ENCODE measurements at regions not wholly inside any gene's neighbourhood (a gene's known extent, or its start where the extent isn't known, plus 50 kb on each side); places are given as distances from the start of the nearest gene placed in this dataset.

- peaks cover 0 to 27% (median 0%) of the 10 kb centered on the region in 4 donors for H3K4me1 ChIP-seq
- WGBS, 2 donors: 38 to 57% methylated on average over 1 of the region's 1 CpG
- TF ChIP-seq POLR2A (IDR thresholded peaks at IDR 0.05) (no peak), CTCF (IDR thresholded peaks at IDR 0.05) (no peak), EP300 (IDR thresholded peaks at IDR 0.05) (peak in 1 of 2 donors; percentile 22)
These were observed 175.1 kb upstream of the KBTBD8 start for GRCh38 chr3:66823009-66823397.

GRCh38 chr3:66823532-66823931 lies 174.6 kb upstream of the KBTBD8 start:
- no peaks in the 10 kb centered on the region for H3K9me3 ChIP-seq
- no peak for DNase-seq (ENCODE audit: low spot score in 2 of 2)
- WGBS, 2 donors: 81 to 88% methylated on average over 7 of the region's 7 CpGs

More at GRCh38 chr3:66823009-66823397, 175.1 kb upstream of the KBTBD8 start:
- Histone ChIP-seq H3K36me3 (no peaks in the 10 kb centered on the region), H3K4me3 (no peak overlapping the region), H3K27ac (no peak overlapping the region), H3K27me3 (no peaks in the 10 kb centered on the region), H3K9me3 (no peaks in the 10 kb centered on the region)
- DNase-seq (ENCODE audit: low spot score in 2 of 2): no peak

GRCh38 chr3:66825375-66825774 lies 172.7 kb upstream of the KBTBD8 start:
- no peak overlapping the region for H3K4me3 ChIP-seq
- WGBS, 2 donors: 92 to 97% methylated on average over 4 of the region's 4 CpGs
- no peaks in the 10 kb centered on the region for H3K36me3 ChIP-seq
- peaks cover 0 to 19% (median 0%) of the 10 kb centered on the region in 4 donors for H3K4me1 ChIP-seq
- no peaks in the 10 kb centered on the region for H3K9me3 ChIP-seq
- H3K27me3 ChIP-seq: no peaks in the 10 kb centered on the region
- TF ChIP-seq EP300 (IDR thresholded peaks at IDR 0.05) (no peak), POLR2A (IDR thresholded peaks at IDR 0.05) (no peak)
- no peak overlapping the region for H3K27ac ChIP-seq
- no peak for DNase-seq (ENCODE audit: low spot score in 2 of 2)

More at GRCh38 chr3:66823532-66823931, 174.6 kb upstream of the KBTBD8 start:
- Histone ChIP-seq H3K27ac (no peak overlapping the region), H3K4me1 (peaks cover 0 to 23% (median 0%) of the 10 kb centered on the region in 4 donors), H3K27me3 (no peaks in the 10 kb centered on the region), H3K4me3 (no peak overlapping the region), H3K36me3 (no peaks in the 10 kb centered on the region)
- TF ChIP-seq POLR2A (IDR thresholded peaks at IDR 0.05) (no peak), CTCF (IDR thresholded peaks at IDR 0.05) (no peak), EP300 (IDR thresholded peaks at IDR 0.05) (no peak)

GRCh38 chr3:66827726-66828125 lies 170.4 kb upstream of the KBTBD8 start:
- Histone ChIP-seq H3K36me3 (no peaks in the 10 kb centered on the region), H3K9me3 (peaks cover 0 to 5% (median 0%) of the 10 kb centered on the region in 4 donors), H3K27me3 (no peaks in the 10 kb centered on the region), H3K4me3 (no peak overlapping the region), H3K27ac (no peak overlapping the region), H3K4me1 (no peaks in the 10 kb centered on the region)
- DNase-seq (ENCODE audit: low spot score in 2 of 2): no peak
- 91 to 94% methylated on average over 6 of the region's 6 CpGs for WGBS, 2 donors
- no peak for TF ChIP-seq EP300 (IDR thresholded peaks at IDR 0.05)
- TF ChIP-seq CTCF (IDR thresholded peaks at IDR 0.05): no peak
- TF ChIP-seq POLR2A (IDR thresholded peaks at IDR 0.05): no peak

- 71 to 80% methylated on average over 1 of the region's 1 CpG for WGBS, 2 donors
- Histone ChIP-seq H3K27ac (no peak overlapping the region), H3K4me1 (no peaks in the 10 kb centered on the region), H3K4me3 (no peak overlapping the region), H3K27me3 (no peaks in the 10 kb centered on the region), H3K36me3 (no peaks in the 10 kb centered on the region), H3K9me3 (peaks cover 0 to 5% (median 0%) of the 10 kb centered on the region in 4 donors)
- TF ChIP-seq POLR2A (IDR thresholded peaks at IDR 0.05) (no peak), CTCF (IDR thresholded peaks at IDR 0.05) (no peak), EP300 (IDR thresholded peaks at IDR 0.05) (no peak)
- no peak for DNase-seq (ENCODE audit: low spot score in 2 of 2)
These were observed 169.8 kb upstream of the KBTBD8 start for GRCh38 chr3:66828303-66828702.

GRCh38 chr3:66830301-66830700 lies 167.8 kb upstream of the KBTBD8 start:
- peaks cover 0 to 5% (median 0%) of the 10 kb centered on the region in 4 donors for H3K9me3 ChIP-seq
- no peak overlapping the region for H3K4me3 ChIP-seq
- WGBS, 2 donors: 74 to 78% methylated on average over 3 of the region's 3 CpGs
- no peak for TF ChIP-seq EP300 (IDR thresholded peaks at IDR 0.05)
- no peaks in the 10 kb centered on the region for H3K27me3 ChIP-seq
- DNase-seq (ENCODE audit: low spot score in 2 of 2): no peak
- no peak overlapping the region for H3K27ac ChIP-seq
- H3K36me3 ChIP-seq: no peaks in the 10 kb centered on the region
- H3K4me1 ChIP-seq: no peaks in the 10 kb centered on the region
